Ascending aorta (tissue), 2 donors: ENCODE measurements at regions not wholly inside any gene's neighbourhood (a gene's known extent, or its start where the extent isn't known, plus 50 kb on each side); places are given as distances from the start of the nearest gene placed in this dataset.
A peak's percentile ranks its signal among the peaks of the same experiment; 100 is the strongest.

Source experiments
- DNase-seq, 2 donors: peaks; one replicate each; pipeline ENCODE4 v3.0.0-alpha.2; 2019; ENCODE audit warnings: low spot score in 2 of 2
- H3K27ac ChIP-seq, 2 donors: fragments of 200-600 bp; sonication (generic); one replicate each; pipeline ENCODE4 v1.5.1; 2016 to 2017; ENCODE audit warnings: mild to moderate bottlenecking in 1 of 2
- H3K27me3 ChIP-seq: fragments of 200-600 bp; sonication (generic); one replicate; pipeline ENCODE4 v1.5.1; 2017
- H3K36me3 ChIP-seq, 2 donors: fragments of 200-600 bp; sonication (generic); one replicate each; pipeline ENCODE4 v1.5.1; 2016
- H3K4me1 ChIP-seq, 2 donors: fragments of 200-600 bp; sonication (generic); one replicate each; pipeline ENCODE4 v1.5.1; 2016 to 2017; ENCODE audit warnings: mild to moderate bottlenecking in 1 of 2
- H3K4me3 ChIP-seq, 2 donors: fragments of 200-600 bp; sonication (generic); one replicate each; pipeline ENCODE4 v1.5.1; 2016 to 2017; ENCODE audit warnings: mild to moderate bottlenecking in 1 of 2
- H3K9me3 ChIP-seq, 2 donors: fragments of 200-600 bp; sonication (generic); one replicate each; pipeline ENCODE4 v1.5.1; 2016
- CTCF ChIP-seq, 3 experiments: fragments of 200-600 bp in 2 of 3; fragments of 450-650 bp in 1 of 3; sonication (generic) in 2 of 3; IDR thresholded peaks; one replicate each; pipeline ENCODE4 v1.5.1; 2016 to 2019; ENCODE audit warnings: antibody characterized with exemption in 3 of 3, mild to moderate bottlenecking in 1 of 3, moderate library complexity in 1 of 3
- intact Hi-C: fragments of 100-400 bp; cut with DNase I; formaldehyde crosslinking; loops from one replicate; pipeline ENCODE4 v1.15.1; 2023

- DNase-seq, result no peak
- TF ChIP-seq CTCF (IDR thresholded peaks at IDR 0.05), result no peak
- intact Hi-C loops, result no loop called here
- peaks cover 8 to 17% of the 10 kb centered on the region in 2 donors for H3K4me1 ChIP-seq
- no peaks in the 10 kb centered on the region for H3K27me3 ChIP-seq
- H3K27ac ChIP-seq, result no peak overlapping the region
- H3K4me3 ChIP-seq, result no peak overlapping the region
- no peaks in the 10 kb centered on the region for H3K9me3 ChIP-seq
- no peaks in the 10 kb centered on the region for H3K36me3 ChIP-seq
These were observed 216.0 kb upstream of the RGS6 start for GRCh38 chr14:71716041-71716772.

- no peak for DNase-seq
These were observed 211.1 kb upstream of the RGS6 start for GRCh38 chr14:71720978-71721624.

GRCh38 chr14:71721791-71722190 lies 210.4 kb upstream of the RGS6 start:
- H3K27me3 ChIP-seq, result no peaks in the 10 kb centered on the region
- peaks cover 0 to 11% of the 10 kb centered on the region in 2 donors for H3K36me3 ChIP-seq
- TF ChIP-seq CTCF (IDR thresholded peaks at IDR 0.05), result no peak
- H3K4me3 ChIP-seq, result no peak overlapping the region
- peak overlapping the region; percentile 38 to 49 for H3K27ac ChIP-seq
- intact Hi-C loops, result no loop called here
- DNase-seq, result no peak
- H3K9me3 ChIP-seq, result no peaks in the 10 kb centered on the region
- H3K4me1 ChIP-seq, result peaks cover 0 to 14% of the 10 kb centered on the region in 2 donors

More at GRCh38 chr14:71720978-71721624, 211.1 kb upstream of the RGS6 start:
- Histone ChIP-seq H3K27me3 (no peaks in the 10 kb centered on the region), H3K4me3 (no peak overlapping the region), H3K36me3 (peaks cover 0 to 11% of the 10 kb centered on the region in 2 donors), H3K9me3 (no peaks in the 10 kb centered on the region), H3K4me1 (peaks cover 0 to 8% of the 10 kb centered on the region in 2 donors), H3K27ac (peak overlapping the region; percentile 38 to 49)
- TF ChIP-seq CTCF (IDR thresholded peaks at IDR 0.05), result peak; percentile 10 to 47 (median 13)
- intact Hi-C loops, result no loop called here

GRCh38 chr14:71722885-71723284 lies 209.3 kb upstream of the RGS6 start:
- H3K4me1 ChIP-seq, result peaks cover 0 to 16% of the 10 kb centered on the region in 2 donors
- intact Hi-C loops, result no loop called here
- no peak for TF ChIP-seq CTCF (IDR thresholded peaks at IDR 0.05)

GRCh38 chr14:71725922-71726579 lies 206.2 kb upstream of the RGS6 start:
- no peak for DNase-seq
- intact Hi-C loops, result no loop called here
- Histone ChIP-seq H3K4me3 (no peak overlapping the region), H3K27ac (peak overlapping the region; percentile 44 to 66), H3K27me3 (no peaks in the 10 kb centered on the region), H3K36me3 (peaks cover 7 to 25% of the 10 kb centered on the region in 2 donors), H3K9me3 (no peaks in the 10 kb centered on the region), H3K4me1 (peaks cover 0 to 16% of the 10 kb centered on the region in 2 donors)
- TF ChIP-seq CTCF (IDR thresholded peaks at IDR 0.05), result no peak

More at GRCh38 chr14:71722885-71723284, 209.3 kb upstream of the RGS6 start:
- peaks cover 0 to 11% of the 10 kb centered on the region in 2 donors for H3K36me3 ChIP-seq
- no peak for DNase-seq
- no peaks in the 10 kb centered on the region for H3K27me3 ChIP-seq
- H3K9me3 ChIP-seq, result no peaks in the 10 kb centered on the region
- H3K27ac ChIP-seq, result no peak overlapping the region
- no peak overlapping the region for H3K4me3 ChIP-seq
